ENCODE measurements at regions not wholly inside any gene's neighbourhood (a gene's known extent, or its start where the extent isn't known, plus 50 kb on each side); places are given as distances from the start of the nearest gene placed in this dataset.

DNA sequence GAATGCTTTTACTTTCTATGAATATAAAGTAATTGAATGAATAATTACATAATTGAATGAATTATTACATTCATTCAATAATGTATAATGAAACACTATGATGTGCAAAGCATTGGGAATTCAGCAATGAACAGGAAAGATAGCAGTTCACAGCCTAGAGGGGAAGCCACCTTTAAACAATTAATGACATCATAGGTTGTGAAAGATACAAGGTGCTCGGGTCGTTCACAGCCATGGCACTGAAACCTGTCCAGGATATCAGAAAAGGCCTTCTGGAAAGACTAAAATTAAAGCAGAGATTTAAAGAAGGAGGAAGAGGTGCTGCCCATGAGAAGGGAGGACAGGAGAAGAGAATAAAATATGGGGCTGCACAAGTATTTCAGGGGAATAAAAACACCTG, 171.4 kb upstream of the KLF4 start:
- no peaks in the 10 kb centered on the region for H3K27me3 ChIP-seq (ENCODE audit: control insufficient read depth, low read length)
- H3K36me3 ChIP-seq (ENCODE audit: control insufficient read depth, low read length) = no peaks in the 10 kb centered on the region
- no peaks in the 10 kb centered on the region for H3K4me1 ChIP-seq (ENCODE audit: control insufficient read depth, low read length)
- no peaks in the 10 kb centered on the region for H4K20me1 ChIP-seq (ENCODE audit: control insufficient read depth, insufficient read depth, low read depth, low read length)
- H3K9me2 ChIP-seq (replicated peaks; ENCODE audit: control insufficient read depth, low read length) = no peaks in the 10 kb centered on the region
- H3K27ac ChIP-seq (ENCODE audit: low read depth, low read length) = no peak overlapping the region
- no peaks in the 10 kb centered on the region for H3K9me3 ChIP-seq (ENCODE audit: control insufficient read depth, insufficient read depth, low read length)
- no peaks in the 10 kb centered on the region for H3K79me2 ChIP-seq (ENCODE audit: control insufficient read depth, low read length)
- TF ChIP-seq, protein P1, sequence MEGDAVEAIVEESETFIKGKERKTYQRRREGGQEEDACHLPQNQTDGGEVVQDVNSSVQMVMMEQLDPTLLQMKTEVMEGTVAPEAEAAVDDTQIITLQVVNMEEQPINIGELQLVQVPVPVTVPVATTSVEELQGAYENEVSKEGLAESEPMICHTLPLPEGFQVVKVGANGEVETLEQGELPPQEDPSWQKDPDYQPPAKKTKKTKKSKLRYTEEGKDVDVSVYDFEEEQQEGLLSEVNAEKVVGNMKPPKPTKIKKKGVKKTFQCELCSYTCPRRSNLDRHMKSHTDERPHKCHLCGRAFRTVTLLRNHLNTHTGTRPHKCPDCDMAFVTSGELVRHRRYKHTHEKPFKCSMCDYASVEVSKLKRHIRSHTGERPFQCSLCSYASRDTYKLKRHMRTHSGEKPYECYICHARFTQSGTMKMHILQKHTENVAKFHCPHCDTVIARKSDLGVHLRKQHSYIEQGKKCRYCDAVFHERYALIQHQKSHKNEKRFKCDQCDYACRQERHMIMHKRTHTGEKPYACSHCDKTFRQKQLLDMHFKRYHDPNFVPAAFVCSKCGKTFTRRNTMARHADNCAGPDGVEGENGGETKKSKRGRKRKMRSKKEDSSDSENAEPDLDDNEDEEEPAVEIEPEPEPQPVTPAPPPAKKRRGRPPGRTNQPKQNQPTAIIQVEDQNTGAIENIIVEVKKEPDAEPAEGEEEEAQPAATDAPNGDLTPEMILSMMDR (IDR thresholded peaks at IDR 0.05; ENCODE audit: low read depth, low read length, poor library complexity, severe bottlenecking) = no peak
- no peak for TF ChIP-seq EZH2phosphoT487 (IDR thresholded peaks at IDR 0.05; ENCODE audit: borderline replicate concordance, low read length)
- no peak overlapping the region for H3K4me2 ChIP-seq (ENCODE audit: low read length)
- H3K4me3 ChIP-seq (ENCODE audit: low read length) = no peak overlapping the region
- no peaks in the 10 kb centered on the region for H3F3A ChIP-seq (ENCODE audit: control insufficient read depth, insufficient read depth)

DNA sequence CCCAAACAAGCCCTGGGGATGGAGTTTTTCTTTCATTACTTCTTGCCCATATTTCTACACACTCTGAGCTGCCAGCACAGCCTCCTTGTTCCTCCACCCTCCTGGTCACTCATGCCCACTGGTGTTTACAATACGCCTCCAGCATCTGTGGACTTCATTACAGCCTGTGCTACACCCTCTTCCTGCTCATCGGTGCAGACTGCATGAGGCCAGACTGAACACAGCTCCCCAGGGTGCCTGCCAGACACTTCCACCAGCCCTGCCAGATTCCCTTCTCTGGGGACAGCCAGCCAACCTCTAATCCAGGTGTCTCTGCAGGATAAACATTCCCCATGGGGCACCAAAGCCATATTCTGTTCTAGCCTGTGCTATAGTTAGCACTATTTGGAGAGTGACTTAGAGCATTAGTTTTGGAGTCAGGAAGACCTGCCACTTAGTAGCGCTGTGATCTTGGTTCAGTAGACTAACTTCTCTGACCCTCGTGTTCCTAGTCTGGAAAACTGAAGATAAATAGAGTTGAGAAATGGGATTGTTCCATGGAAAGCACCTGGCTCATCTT, 163.8 kb upstream of the KLF4 start:
- Histone ChIP-seq H3K36me3 (ENCODE audit: control insufficient read depth, low read length) (no peaks in the 10 kb centered on the region), H3K4me2 (ENCODE audit: low read length) (no peak overlapping the region), H3F3A (ENCODE audit: control insufficient read depth, insufficient read depth) (no peaks in the 10 kb centered on the region), H3K4me1 (ENCODE audit: control insufficient read depth, low read length) (no peaks in the 10 kb centered on the region), H3K9me2 (replicated peaks; ENCODE audit: control insufficient read depth, low read length) (no peaks in the 10 kb centered on the region), H3K9me3 (ENCODE audit: control insufficient read depth, insufficient read depth, low read length) (no peaks in the 10 kb centered on the region), H3K27ac (ENCODE audit: low read depth, low read length) (no peak overlapping the region), H3K27me3 (ENCODE audit: control insufficient read depth, low read length) (no peaks in the 10 kb centered on the region), H3K79me2 (ENCODE audit: control insufficient read depth, low read length) (no peaks in the 10 kb centered on the region), H4K20me1 (ENCODE audit: control insufficient read depth, insufficient read depth, low read depth, low read length) (no peaks in the 10 kb centered on the region), H3K4me3 (ENCODE audit: low read length) (no peak overlapping the region)
- TF ChIP-seq EZH2phosphoT487 (IDR thresholded peaks at IDR 0.05; ENCODE audit: borderline replicate concordance, low read length) = no peak
- TF ChIP-seq, protein P1 (IDR thresholded peaks at IDR 0.05; ENCODE audit: low read depth, low read length, poor library complexity, severe bottlenecking) = no peak

DNA sequence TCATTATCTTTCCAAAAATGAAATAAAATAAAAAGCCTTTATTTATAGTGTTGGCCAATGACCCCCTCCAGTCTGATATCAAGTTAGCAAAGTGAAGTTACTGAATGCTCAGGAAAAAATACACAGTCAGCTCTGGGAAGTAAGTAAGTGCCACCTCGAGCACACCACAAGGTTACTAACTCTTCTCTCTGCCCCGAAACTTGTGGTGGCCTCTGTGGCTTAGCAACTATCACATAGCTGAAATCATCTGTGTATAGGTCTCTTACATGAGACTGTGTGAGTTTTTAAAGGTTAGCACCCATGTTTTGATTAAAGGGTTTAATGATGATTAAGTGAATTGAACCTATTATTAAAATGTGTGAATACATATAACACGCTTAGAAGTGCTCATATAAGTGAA, 161.4 kb upstream of the KLF4 start:
- no peak overlapping the region for H3K27ac ChIP-seq (ENCODE audit: low read depth, low read length)
- no peaks in the 10 kb centered on the region for H3K9me3 ChIP-seq (ENCODE audit: control insufficient read depth, insufficient read depth, low read length)
- TF ChIP-seq, protein P1 (IDR thresholded peaks at IDR 0.05; ENCODE audit: low read depth, low read length, poor library complexity, severe bottlenecking) = no peak
- no peak for TF ChIP-seq EZH2phosphoT487 (IDR thresholded peaks at IDR 0.05; ENCODE audit: borderline replicate concordance, low read length)
- H3K4me3 ChIP-seq (ENCODE audit: low read length) = no peak overlapping the region
- no peaks in the 10 kb centered on the region for H3K27me3 ChIP-seq (ENCODE audit: control insufficient read depth, low read length)
- no peaks in the 10 kb centered on the region for H3K9me2 ChIP-seq (replicated peaks; ENCODE audit: control insufficient read depth, low read length)
- H3F3A ChIP-seq (ENCODE audit: control insufficient read depth, insufficient read depth) = no peaks in the 10 kb centered on the region
- H4K20me1 ChIP-seq (ENCODE audit: control insufficient read depth, insufficient read depth, low read depth, low read length) = no peaks in the 10 kb centered on the region
- H3K79me2 ChIP-seq (ENCODE audit: control insufficient read depth, low read length) = no peaks in the 10 kb centered on the region
- H3K36me3 ChIP-seq (ENCODE audit: control insufficient read depth, low read length) = no peaks in the 10 kb centered on the region
- no peaks in the 10 kb centered on the region for H3K4me1 ChIP-seq (ENCODE audit: control insufficient read depth, low read length)
- H3K4me2 ChIP-seq (ENCODE audit: low read length) = no peak overlapping the region
